A172 (cell line): ENCODE measurements at regions not wholly inside any gene's neighbourhood (a gene's known extent, or its start where the extent isn't known, plus 50 kb on each side); places are given as distances from the start of the nearest gene placed in this dataset.
A peak's percentile ranks its signal among the peaks of the same experiment; 100 is the strongest.

ENCODE experiments used
- DNase-seq: peaks from one replicate; pipeline ENCODE4 v3.0.0-alpha.2; 2015; ENCODE audit warnings: low spot score

GRCh38 chr3:159127021-159127392 is 325.2 kb downstream of the MFSD1 start:
- DNase-seq: no peak

GRCh38 chr3:159128628-159129027 is 326.8 kb downstream of the MFSD1 start:
- peak; percentile 25 for DNase-seq

- no peak for DNase-seq
Observed at GRCh38 chr3:159130108-159130507, 328.3 kb downstream of the MFSD1 start.

- no peak for DNase-seq
Observed at GRCh38 chr3:159131376-159131775, 329.5 kb downstream of the MFSD1 start.

GRCh38 chr3:159137949-159138348 is 336.1 kb downstream of the MFSD1 start:
- DNase-seq: no peak

- DNase-seq: no peak
Observed at GRCh38 chr3:159139326-159139725, 337.5 kb downstream of the MFSD1 start.

- no peak for DNase-seq
Observed at GRCh38 chr3:159144472-159144871, 342.6 kb downstream of the MFSD1 start.

- no peak for DNase-seq
Observed at GRCh38 chr3:159144891-159145290, 343.0 kb downstream of the MFSD1 start.

- DNase-seq: no peak
Observed at GRCh38 chr3:159146392-159146791, 344.5 kb downstream of the MFSD1 start.

- no peak for DNase-seq
Observed at GRCh38 chr3:159146856-159147435, 345.1 kb downstream of the MFSD1 start.

- no peak for DNase-seq
Observed at GRCh38 chr3:159147813-159148212, 346.0 kb downstream of the MFSD1 start.

GRCh38 chr3:159148466-159148865 is 346.6 kb downstream of the MFSD1 start:
- DNase-seq: no peak

GRCh38 chr3:159149131-159149530 is 347.3 kb downstream of the MFSD1 start:
- no peak for DNase-seq

GRCh38 chr3:159149633-159150032 is 347.8 kb downstream of the MFSD1 start:
- no peak for DNase-seq

- no peak for DNase-seq
Observed at GRCh38 chr3:159150180-159150579, 348.3 kb downstream of the MFSD1 start.

- DNase-seq: no peak
Observed at GRCh38 chr3:159151130-159151529, 349.3 kb downstream of the MFSD1 start.

- no peak for DNase-seq
Observed at GRCh38 chr3:159157275-159157674, 355.4 kb downstream of the MFSD1 start.

- peak; percentile 5 for DNase-seq
Observed at GRCh38 chr3:159158213-159158612, 356.4 kb downstream of the MFSD1 start.

GRCh38 chr3:159158801-159159200 is 356.9 kb downstream of the MFSD1 start:
- no peak for DNase-seq

- no peak for DNase-seq
Observed at GRCh38 chr3:159159546-159159945, 357.7 kb downstream of the MFSD1 start.

GRCh38 chr3:159163656-159164055 is 361.8 kb downstream of the MFSD1 start:
- no peak for DNase-seq

GRCh38 chr3:159165961-159166360 is 364.1 kb downstream of the MFSD1 start:
- DNase-seq: no peak

- DNase-seq: no peak
Observed at GRCh38 chr3:159166899-159167586, 365.2 kb downstream of the MFSD1 start.

GRCh38 chr3:159168788-159169187 is 366.9 kb downstream of the MFSD1 start:
- DNase-seq: no peak
